K562 (cell line): ENCODE measurements at regions not wholly inside any gene's neighbourhood (a gene's known extent, or its start where the extent isn't known, plus 50 kb on each side); places are given as distances from the start of the nearest gene placed in this dataset.

Source experiments
- ATAC-seq: fragments of 200-7000 bp; cut with Tn5 transposase; 3 replicates; pipeline ENCODE4 v1.9.1; 2020; ENCODE audit warnings: moderate library complexity
- BruUV-seq: library from RNA; stranded (reverse); fragments of 400-500 nt; replicated peaks from 2 replicates; lab custom pipeline; 2021; lab: Mats Ljungman, UMichigan
- CTCF ChIA-PET: fragments of 300-600 bp; formaldehyde crosslinking; extraction: SDS; loops from one replicate; lab custom pipeline; 2021; ENCODE audit warnings: low intra/inter-chr PET ratio; lab: Yijun Ruan, JAX
- POLR2A ChIA-PET: fragments of 300-600, 350-650 bp; sonication (Branson Sonifier 250); formaldehyde crosslinking; extraction: SDS; loops from one replicate; lab custom pipeline; 2021; ENCODE audit warnings: antibody characterized with exemption, inconsistent platforms; lab: Yijun Ruan, JAX
- DNase-seq, 4 experiments: peaks; one replicate each; pipeline versions ENCODE4 v3.0.0 to v3.0.0-alpha.2; 2011 to 2018; ENCODE audit warnings: low spot score in 3 of 4, mixed read lengths in 3 of 4; ENCODE audit errors: extremely low read depth in 1 of 4
- FAIRE-seq: peaks from 2 replicates; lab custom pipeline; 2011; peaks lifted over from hg19 to GRCh38; lab: Jason Lieb, UNC
- H2AFZ ChIP-seq: 2 replicates; pipeline ENCODE4 v1.6.0; 2011; ENCODE audit warnings: low read depth, low read length, control low read depth, inconsistent platforms
- H3K27ac ChIP-seq: fragments of 200-600 bp; 3 replicates; pipeline ENCODE4 v1.8.0; 2011; ENCODE audit warnings: low read depth, mild to moderate bottlenecking, control low read depth, inconsistent platforms, low read length, moderate library complexity, mixed read lengths; ENCODE audit errors: extremely low read depth
- H3K27me3 ChIP-seq, 2 experiments: fragments of 300-600 bp in 1 of 2; 2 replicates in 1 of 2; 3 replicates in 1 of 2; pipeline versions ENCODE4 v1.6.0 to v1.8.0; 2011; ENCODE audit warnings: inconsistent platforms in 2 of 2, low read length in 2 of 2, mild to moderate bottlenecking in 1 of 2, mixed read lengths in 1 of 2, moderate library complexity in 1 of 2; ENCODE audit not compliant: control insufficient read depth in 2 of 2, insufficient read depth in 2 of 2
- H3K36me3 ChIP-seq: fragments of 300-600 bp; 3 replicates; pipeline ENCODE4 v1.8.0; 2011; ENCODE audit warnings: mild to moderate bottlenecking, low read length, inconsistent platforms; ENCODE audit not compliant: control insufficient read depth, insufficient read depth
- H3K4me1 ChIP-seq, 2 experiments: fragments of 200-600 bp in 1 of 2; replicated peaks in 1 of 2; 2 replicates in 1 of 2; 3 replicates in 1 of 2; pipeline versions ENCODE4 v1.5.1 to v1.8.0; 2011; ENCODE audit warnings: inconsistent platforms in 2 of 2, low read length in 2 of 2, mild to moderate bottlenecking in 1 of 2, mixed read lengths in 1 of 2, moderate library complexity in 1 of 2; ENCODE audit not compliant: control insufficient read depth in 2 of 2, insufficient read depth in 2 of 2
- H3K4me2 ChIP-seq: 2 replicates; pipeline ENCODE4 v1.6.1; 2011; ENCODE audit warnings: low read length, control low read depth, inconsistent platforms, mixed read lengths; ENCODE audit not compliant: insufficient read depth
- H3K4me3 ChIP-seq: fragments of 200-600 bp; sonication (generic), shearing (Covaris generic); 2 replicates; pipeline ENCODE4 v1.5.1; 2016; ENCODE audit warnings: control low read depth, inconsistent platforms
- H3K79me2 ChIP-seq: fragments of 200-600 bp; 3 replicates; pipeline ENCODE4 v1.8.0; 2011; ENCODE audit warnings: low read length, inconsistent platforms; ENCODE audit not compliant: control insufficient read depth, insufficient read depth
- H3K9ac ChIP-seq, 2 experiments: 2 replicates each; pipeline versions ENCODE4 v1.6.0 to v1.6.1; 2011; ENCODE audit warnings: low read depth in 2 of 2, low read length in 2 of 2, control low read depth in 1 of 2, inconsistent platforms in 1 of 2, mild to moderate bottlenecking in 1 of 2, mixed read lengths in 1 of 2; ENCODE audit not compliant: insufficient read depth in 1 of 2
- H3K9me1 ChIP-seq: one replicate; pipeline ENCODE4 v1.6.0; 2011; ENCODE audit warnings: inconsistent platforms, mild to moderate bottlenecking, low read length, moderate library complexity; ENCODE audit not compliant: control insufficient read depth, insufficient read depth
- H3K9me3 ChIP-seq: replicated peaks from 2 replicates; pipeline ENCODE4 v1.5.1; 2011; ENCODE audit warnings: low read depth, low read length, inconsistent platforms; ENCODE audit not compliant: control insufficient read depth, insufficient read depth
- H4K20me1 ChIP-seq: replicated peaks from 2 replicates; pipeline ENCODE4 v1.6.1; 2011; ENCODE audit warnings: low read length, inconsistent platforms, mixed read lengths; ENCODE audit not compliant: control insufficient read depth, insufficient read depth
- ESRRB ChIP-seq: fragments of 250-450 bp; sonication (Bioruptor Pico); IDR thresholded peaks from 2 replicates; pipeline ENCODE4 v1.5.0; 2020; ENCODE audit warnings: mild to moderate bottlenecking, moderate library complexity, borderline replicate concordance
- NR0B1 ChIP-seq: fragments of 450-650 bp; IDR thresholded peaks from one replicate; pipeline ENCODE4 v1.6.1; 2018; ENCODE audit warnings: mild to moderate bottlenecking, moderate library complexity; ENCODE audit not compliant: partially characterized antibody
- SNAPC5 ChIP-seq: fragments of 250-450 bp; sonication (Bioruptor Pico); IDR thresholded peaks from 2 replicates; pipeline ENCODE4 v1.8.0; 2021; ENCODE audit warnings: moderate library complexity, mild to moderate bottlenecking, inconsistent platforms
- SREBF2 ChIP-seq: sonication (generic); formaldehyde crosslinking; IDR thresholded peaks from 2 replicates; pipeline ENCODE4 v1.4.0; 2020; ENCODE audit warnings: mild to moderate bottlenecking, missing genetic modification reagents
- ZNF280A ChIP-seq: fragments of 450-650 bp; IDR thresholded peaks from 2 replicates; pipeline ENCODE4 v1.6.1; 2018; ENCODE audit warnings: mild to moderate bottlenecking, low read depth; ENCODE audit not compliant: partially characterized antibody
- ZNF407 ChIP-seq: fragments of 450-650 bp; IDR thresholded peaks from 2 replicates; pipeline ENCODE4 v1.6.1; 2016; ENCODE audit warnings: low read depth
- WGBS: fragments of 100-300 bp; shearing (Covaris generic); methylation state at CpG from one replicate; pipeline ENCODE4 v1.1.6; 2016; ENCODE audit warnings: low coverage, mixed read lengths; ENCODE audit not compliant: insufficient coverage; ENCODE audit errors: missing lambda C conversion rate; 5-methylcytosine and 5-hydroxymethylcytosine counted together
- in situ Hi-C: fragments of 300-500 bp; cut with MboI; formaldehyde crosslinking; loops from 4 replicates; pipeline ENCODE4 v1.15.0; 2018; ENCODE audit warnings: inconsistent platforms, mixed read lengths
- intact Hi-C: fragments of 100-400 bp; cut with micrococcal nuclease; formaldehyde crosslinking; loops from 2 replicates; pipeline ENCODE4 v1.14.2; 2022

GRCh38 chr13:105442949-105443699, 1092.3 kb downstream of the EFNB2 start:
- FAIRE-seq (no peak), DNase-seq (no peak), ATAC-seq (no peak)
- BruUV-seq: no TSS peak
- in situ Hi-C loops: no loop called here
- Histone ChIP-seq H2AFZ (no peak overlapping the region), H3K27me3 (no peaks in the 10 kb centered on the region), H3K4me1 (no peaks in the 10 kb centered on the region), H3K9me1 (no peaks in the 10 kb centered on the region), H3K4me3 (no peak overlapping the region)
- 4% methylated on average over 3 of the region's 3 CpGs for WGBS
- POLR2A ChIA-PET: interaction anchor here (0.5 kb wide), 1 partner anchor 673 kb away, joined by 3 read pairs; no protein-coding TSS in a partner anchor
- TF ChIP-seq ZNF407 (no peak), NR0B1 (no peak), ESRRB (CRISPR knock-in tag) (no peak), SNAPC5 (CRISPR knock-in tag) (no peak), ZNF280A (no peak), SREBF2 (CRISPR knock-in tag) (no peak)
- TF ChIP-seq, all 486 proteins: peak for 0
- H3K4me2 ChIP-seq: no peak overlapping the region
- no peaks in the 10 kb centered on the region for H4K20me1 ChIP-seq
- intact Hi-C loops: no loop called here
- H3K36me3 ChIP-seq: no peaks in the 10 kb centered on the region
- no peaks in the 10 kb centered on the region for H3K79me2 ChIP-seq
- H3K9ac ChIP-seq: no peak overlapping the region
- CTCF ChIA-PET: no interaction called here
- no peak overlapping the region for H3K27ac ChIP-seq
- H3K9me3 ChIP-seq: no peaks in the 10 kb centered on the region
